Karpas-422 (cell line): ENCODE measurements at regions not wholly inside any gene's neighbourhood (a gene's known extent, or its start where the extent isn't known, plus 50 kb on each side); places are given as distances from the start of the nearest gene placed in this dataset.

Source experiments
- DNase-seq: peaks from one replicate; pipeline ENCODE4 v3.0.0-alpha.2; 2015
- H2AFZ ChIP-seq: fragments of 200-600 bp; sonication (generic); 2 replicates; pipeline ENCODE4 v1.6.1; 2014; ENCODE audit warnings: antibody characterized with exemption, low read length, mixed read lengths
- H3K27ac ChIP-seq: fragments of 200-600 bp; sonication (generic); 2 replicates; pipeline ENCODE4 v1.5.1; 2014; ENCODE audit warnings: mild to moderate bottlenecking, low read length, moderate library complexity
- H3K27me3 ChIP-seq: fragments of 200-600 bp; sonication (generic); 2 replicates; pipeline ENCODE4 v1.6.1; 2014; ENCODE audit warnings: low read length, mixed read lengths
- H3K36me3 ChIP-seq: fragments of 200-600 bp; sonication (generic); 2 replicates; pipeline ENCODE4 v1.6.1; 2014; ENCODE audit warnings: low read length, mixed read lengths; ENCODE audit not compliant: insufficient read depth
- H3K4me1 ChIP-seq: fragments of 200-600 bp; sonication (generic); 2 replicates; pipeline ENCODE4 v1.6.1; 2014; ENCODE audit warnings: mild to moderate bottlenecking, low read length, mixed read lengths
- H3K4me2 ChIP-seq: fragments of 200-600 bp; sonication (generic); 2 replicates; pipeline ENCODE4 v1.6.1; 2014; ENCODE audit warnings: low read length, low read depth, mild to moderate bottlenecking; ENCODE audit not compliant: poor library complexity, severe bottlenecking
- H3K4me3 ChIP-seq: fragments of 200-600 bp; sonication (generic); 2 replicates; pipeline ENCODE4 v1.5.1; 2014; ENCODE audit warnings: mild to moderate bottlenecking, antibody characterized with exemption, low read length, mixed read lengths
- H3K79me2 ChIP-seq: fragments of 200-600 bp; sonication (generic); 2 replicates; pipeline ENCODE4 v1.6.1; 2014; ENCODE audit warnings: mild to moderate bottlenecking, low read length, mixed read lengths
- H3K9ac ChIP-seq: fragments of 200-600 bp; sonication (generic); 2 replicates; pipeline ENCODE4 v1.6.0; 2014; ENCODE audit warnings: low read length
- H3K9me2 ChIP-seq: fragments of 200-600 bp; sonication (generic), shearing (Covaris generic); replicated peaks from 2 replicates; pipeline ENCODE4 v1.6.0; 2014; ENCODE audit warnings: mild to moderate bottlenecking, low read length, moderate library complexity; ENCODE audit not compliant: insufficient read depth
- H3K9me3 ChIP-seq: fragments of 300-700, 200-600 bp; sonication (generic); 2 replicates; pipeline ENCODE4 v1.6.1; 2014; ENCODE audit warnings: low read length, mixed read lengths
- H4K20me1 ChIP-seq: fragments of 200-600 bp; sonication (generic); 2 replicates; pipeline ENCODE4 v1.6.1; 2014; ENCODE audit warnings: mild to moderate bottlenecking, antibody characterized with exemption, low read length, low read depth; ENCODE audit not compliant: insufficient read depth

GRCh38 chr10:120770496-120770895 lies 80.7 kb upstream of the WDR11 start:
- H3K27me3 ChIP-seq = no peaks in the 10 kb centered on the region
- H3K79me2 ChIP-seq = no peaks in the 10 kb centered on the region
- H3K4me1 ChIP-seq = no peaks in the 10 kb centered on the region
- no peaks in the 10 kb centered on the region for H3K9me3 ChIP-seq
- no peak overlapping the region for H3K9ac ChIP-seq
- no peaks in the 10 kb centered on the region for H3K36me3 ChIP-seq
- no peaks in the 10 kb centered on the region for H3K9me2 ChIP-seq
- H3K4me2 ChIP-seq = no peak overlapping the region
- H4K20me1 ChIP-seq = no peaks in the 10 kb centered on the region
- DNase-seq = no peak
- H3K27ac ChIP-seq = no peak overlapping the region
- H2AFZ ChIP-seq = no peak overlapping the region
- H3K4me3 ChIP-seq = no peak overlapping the region

DNA sequence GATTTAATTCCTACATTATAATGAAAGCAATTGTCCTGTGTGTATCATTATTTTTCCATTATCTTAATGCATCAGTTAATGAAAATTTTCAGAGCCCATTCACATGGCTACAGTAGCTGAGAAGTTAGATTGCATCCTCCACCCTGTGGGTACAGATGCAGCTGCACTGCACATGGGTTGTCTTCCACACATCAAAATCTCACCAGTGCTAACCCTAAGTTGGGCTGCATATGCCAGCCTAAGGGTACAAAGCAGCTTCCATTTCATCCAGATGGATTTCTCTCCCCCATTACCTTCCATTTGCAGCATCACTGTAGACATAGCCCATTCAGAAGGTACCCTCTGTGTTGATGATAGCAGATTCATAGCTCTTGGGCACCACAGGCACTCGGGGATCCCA lies 74.7 kb upstream of the WDR11 start:
- Histone ChIP-seq H3K9me2 (no peaks in the 10 kb centered on the region), H3K4me3 (no peak overlapping the region), H3K4me1 (no peaks in the 10 kb centered on the region), H3K4me2 (no peak overlapping the region), H2AFZ (no peak overlapping the region), H3K27me3 (no peaks in the 10 kb centered on the region), H3K79me2 (no peaks in the 10 kb centered on the region), H3K9ac (no peak overlapping the region), H3K27ac (no peak overlapping the region), H3K9me3 (no peaks in the 10 kb centered on the region), H3K36me3 (no peaks in the 10 kb centered on the region), H4K20me1 (no peaks in the 10 kb centered on the region)
- DNase-seq = no peak

DNA sequence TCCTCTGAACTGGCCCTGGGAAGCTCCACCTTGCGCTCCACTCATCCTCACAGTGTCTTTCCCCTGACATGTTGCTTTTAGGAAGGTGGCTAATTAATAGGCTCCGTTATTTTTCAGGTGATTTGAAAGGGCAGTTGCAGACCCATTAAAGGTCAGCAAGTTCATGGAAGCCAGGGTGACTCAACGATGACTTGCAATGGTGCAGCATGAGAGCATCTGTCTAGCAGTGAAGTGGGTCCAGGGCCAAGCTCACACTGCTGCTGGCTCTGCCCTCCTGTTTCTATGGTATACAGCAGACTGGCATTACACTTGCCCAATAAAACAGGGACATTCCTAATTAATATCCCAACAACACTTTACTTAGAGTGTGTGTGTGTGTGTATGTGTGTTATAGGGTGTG lies 68.8 kb upstream of the WDR11 start:
- H3K9ac ChIP-seq = no peak overlapping the region
- H2AFZ ChIP-seq = no peak overlapping the region
- no peak overlapping the region for H3K27ac ChIP-seq
- no peaks in the 10 kb centered on the region for H3K9me3 ChIP-seq
- no peak overlapping the region for H3K4me2 ChIP-seq
- no peaks in the 10 kb centered on the region for H3K79me2 ChIP-seq
- H3K4me1 ChIP-seq = no peaks in the 10 kb centered on the region
- no peak for DNase-seq
- H3K27me3 ChIP-seq = no peaks in the 10 kb centered on the region
- H3K9me2 ChIP-seq = no peaks in the 10 kb centered on the region
- no peaks in the 10 kb centered on the region for H3K36me3 ChIP-seq
- no peaks in the 10 kb centered on the region for H4K20me1 ChIP-seq
- no peak overlapping the region for H3K4me3 ChIP-seq

- Histone ChIP-seq H3K9ac (no peak overlapping the region), H3K4me3 (no peak overlapping the region), H2AFZ (no peak overlapping the region), H3K4me2 (no peak overlapping the region), H3K4me1 (no peaks in the 10 kb centered on the region), H3K9me3 (no peaks in the 10 kb centered on the region), H3K27me3 (no peaks in the 10 kb centered on the region), H3K36me3 (no peaks in the 10 kb centered on the region), H3K27ac (no peak overlapping the region), H3K9me2 (no peaks in the 10 kb centered on the region), H4K20me1 (no peaks in the 10 kb centered on the region), H3K79me2 (no peaks in the 10 kb centered on the region)
- no peak for DNase-seq
Observed at GRCh38 chr10:120783098-120783497, 68.1 kb upstream of the WDR11 start.

DNA sequence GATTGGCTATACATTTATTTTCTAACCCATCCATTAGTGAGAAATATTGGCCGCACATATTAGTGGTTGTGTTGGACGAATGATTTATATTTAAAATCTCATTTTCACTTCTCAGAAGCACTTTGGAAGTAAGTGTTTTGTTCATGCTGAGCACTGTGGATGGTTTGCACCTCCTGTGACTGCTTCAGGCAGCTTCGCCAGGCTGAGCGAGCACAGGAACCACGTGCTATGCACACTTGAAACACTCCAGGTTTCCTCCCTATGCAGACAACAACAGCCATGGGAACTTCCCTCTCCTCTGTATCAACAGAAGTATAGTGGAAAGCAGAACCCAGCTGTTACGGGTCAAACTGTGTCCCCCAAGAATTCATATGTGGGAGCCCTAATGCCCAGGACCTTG lies 67.3 kb upstream of the WDR11 start:
- Histone ChIP-seq H3K36me3 (no peaks in the 10 kb centered on the region), H3K4me2 (no peak overlapping the region)
- DNase-seq = no peak

GRCh38 chr10:120788771-120789170 lies 62.4 kb upstream of the WDR11 start:
- Histone ChIP-seq H3K9me3 (no peaks in the 10 kb centered on the region), H3K9ac (no peak overlapping the region), H2AFZ (no peak overlapping the region), H3K27ac (no peak overlapping the region), H4K20me1 (no peaks in the 10 kb centered on the region), H3K79me2 (no peaks in the 10 kb centered on the region), H3K36me3 (no peaks in the 10 kb centered on the region), H3K4me3 (no peak overlapping the region), H3K4me2 (no peak overlapping the region), H3K27me3 (no peaks in the 10 kb centered on the region), H3K4me1 (no peaks in the 10 kb centered on the region), H3K9me2 (no peaks in the 10 kb centered on the region)
- no peak for DNase-seq

More for the DNA sequence above, 67.3 kb upstream of the WDR11 start:
- no peak overlapping the region for H2AFZ ChIP-seq
- H3K4me1 ChIP-seq = no peaks in the 10 kb centered on the region
- no peaks in the 10 kb centered on the region for H3K9me3 ChIP-seq
- H3K9ac ChIP-seq = no peak overlapping the region
- no peaks in the 10 kb centered on the region for H3K79me2 ChIP-seq
- no peaks in the 10 kb centered on the region for H3K9me2 ChIP-seq
- no peak overlapping the region for H3K4me3 ChIP-seq
- H4K20me1 ChIP-seq = no peaks in the 10 kb centered on the region
- H3K27me3 ChIP-seq = no peaks in the 10 kb centered on the region
- no peak overlapping the region for H3K27ac ChIP-seq

- H3K4me2 ChIP-seq = no peak overlapping the region
- H3K9ac ChIP-seq = no peak overlapping the region
Observed at GRCh38 chr10:120789303-120790203, 61.6 kb upstream of the WDR11 start.

DNA sequence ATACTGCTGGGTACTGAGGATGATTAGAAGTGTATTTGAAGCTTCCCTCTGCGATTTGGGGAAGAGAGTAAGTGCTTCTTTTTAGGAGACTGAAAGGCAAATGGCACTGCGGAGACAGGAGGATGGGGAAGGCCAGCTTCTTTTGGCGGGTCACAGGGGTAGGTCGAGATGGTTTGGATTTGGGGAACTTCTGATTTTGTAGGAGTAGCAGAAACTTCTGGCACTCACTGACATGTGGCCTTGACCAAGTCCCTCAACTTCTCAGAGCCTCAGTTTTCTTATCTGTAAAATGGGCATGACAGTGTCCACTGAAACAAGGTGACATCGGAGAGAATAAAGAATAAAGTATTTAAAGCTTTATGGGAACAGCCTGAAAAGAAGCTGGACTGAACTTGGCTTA lies 59.8 kb upstream of the WDR11 start:
- H2AFZ ChIP-seq = no peak overlapping the region
- no peak for DNase-seq
- no peaks in the 10 kb centered on the region for H3K9me2 ChIP-seq
- no peaks in the 10 kb centered on the region for H3K9me3 ChIP-seq
- no peak overlapping the region for H3K27ac ChIP-seq
- H3K36me3 ChIP-seq = no peaks in the 10 kb centered on the region
- H3K4me3 ChIP-seq = no peak overlapping the region
- no peaks in the 10 kb centered on the region for H3K79me2 ChIP-seq
- no peak overlapping the region for H3K4me2 ChIP-seq
- no peaks in the 10 kb centered on the region for H4K20me1 ChIP-seq
- H3K27me3 ChIP-seq = no peaks in the 10 kb centered on the region
- H3K4me1 ChIP-seq = no peaks in the 10 kb centered on the region
- no peak overlapping the region for H3K9ac ChIP-seq

More at GRCh38 chr10:120789303-120790203, 61.6 kb upstream of the WDR11 start:
- no peaks in the 10 kb centered on the region for H3K36me3 ChIP-seq
- no peaks in the 10 kb centered on the region for H3K9me2 ChIP-seq
- no peaks in the 10 kb centered on the region for H3K27me3 ChIP-seq
- no peak overlapping the region for H3K27ac ChIP-seq
- no peaks in the 10 kb centered on the region for H3K9me3 ChIP-seq
- H3K4me3 ChIP-seq = no peak overlapping the region
- no peak overlapping the region for H2AFZ ChIP-seq
- no peak for DNase-seq
- no peaks in the 10 kb centered on the region for H4K20me1 ChIP-seq
- H3K4me1 ChIP-seq = no peaks in the 10 kb centered on the region
- H3K79me2 ChIP-seq = no peaks in the 10 kb centered on the region
